ENCODE measurements at regions not wholly inside any gene's neighbourhood (a gene's known extent, or its start where the extent isn't known, plus 50 kb on each side); places are given as distances from the start of the nearest gene placed in this dataset.

- DNase-seq = no peak
These were observed 119.8 kb upstream of the SASH1 start for GRCh38 chr6:148222846-148223245.

GRCh38 chr6:148223424-148223842 lies 119.2 kb upstream of the SASH1 start:
- DNase-seq = no peak

- DNase-seq = no peak
These were observed 116.8 kb upstream of the SASH1 start for GRCh38 chr6:148225871-148226270.

- no peak for DNase-seq
These were observed 116.4 kb upstream of the SASH1 start for GRCh38 chr6:148226284-148226683.

- DNase-seq = no peak
These were observed 111.1 kb upstream of the SASH1 start for GRCh38 chr6:148231572-148231971.

- no peak for DNase-seq
These were observed 107.2 kb upstream of the SASH1 start for GRCh38 chr6:148235446-148235845.

GRCh38 chr6:148238713-148239112 lies 103.9 kb upstream of the SASH1 start:
- DNase-seq = no peak

- DNase-seq = no peak
These were observed 103.4 kb upstream of the SASH1 start for GRCh38 chr6:148239215-148239614.

GRCh38 chr6:148239801-148240460 lies 102.7 kb upstream of the SASH1 start:
- peak; percentile 74 for DNase-seq

- DNase-seq = no peak
These were observed 102.2 kb upstream of the SASH1 start for GRCh38 chr6:148240461-148240840.

GRCh38 chr6:148240861-148241477 lies 101.7 kb upstream of the SASH1 start:
- no peak for DNase-seq

- no peak for DNase-seq
These were observed 100.5 kb upstream of the SASH1 start for GRCh38 chr6:148242180-148242579.

GRCh38 chr6:148244217-148244935 lies 98.3 kb upstream of the SASH1 start:
- peak; percentile 65 for DNase-seq

GRCh38 chr6:148247386-148248063 lies 95.1 kb upstream of the SASH1 start:
- no peak for DNase-seq

GRCh38 chr6:148249160-148249559 lies 93.5 kb upstream of the SASH1 start:
- no peak for DNase-seq

- DNase-seq = no peak
These were observed 92.8 kb upstream of the SASH1 start for GRCh38 chr6:148249679-148250375.

- DNase-seq = no peak
These were observed 91.5 kb upstream of the SASH1 start for GRCh38 chr6:148250975-148251685.

GRCh38 chr6:148251891-148252290 lies 90.7 kb upstream of the SASH1 start:
- DNase-seq = no peak

- no peak for DNase-seq
These were observed 84.8 kb upstream of the SASH1 start for GRCh38 chr6:148257810-148258209.

GRCh38 chr6:148258868-148259267 lies 83.8 kb upstream of the SASH1 start:
- DNase-seq = no peak

GRCh38 chr6:148261470-148261869 lies 81.2 kb upstream of the SASH1 start:
- no peak for DNase-seq

- DNase-seq = peak; percentile 60
These were observed 79.6 kb upstream of the SASH1 start for GRCh38 chr6:148263010-148263409.
